Astrocyte of the hippocampus (primary cell): ENCODE measurements at regions not wholly inside any gene's neighbourhood (a gene's known extent, or its start where the extent isn't known, plus 50 kb on each side); places are given as distances from the start of the nearest gene placed in this dataset.

ENCODE experiments used
- DNase-seq: peaks from one replicate; pipeline ENCODE4 v3.0.0; 2011; ENCODE audit warnings: low read depth, low spot score

- DNase-seq: no peak
Measured at GRCh38 chr9:79889369-79889768, 317.6 kb downstream of the TLE4 start.

- no peak for DNase-seq
Measured at GRCh38 chr9:79885093-79885857, 313.5 kb downstream of the TLE4 start.

- no peak for DNase-seq
Measured at GRCh38 chr9:79884546-79884945, 312.8 kb downstream of the TLE4 start.

GRCh38 chr9:79883073-79883645 lies 311.4 kb downstream of the TLE4 start:
- no peak for DNase-seq

GRCh38 chr9:79880626-79881025 lies 308.9 kb downstream of the TLE4 start:
- no peak for DNase-seq

GRCh38 chr9:79877943-79878602 lies 306.3 kb downstream of the TLE4 start:
- DNase-seq: no peak

- no peak for DNase-seq
Measured at GRCh38 chr9:79868567-79869189, 296.9 kb downstream of the TLE4 start.

GRCh38 chr9:79862921-79863890 lies 291.4 kb downstream of the TLE4 start:
- DNase-seq: no peak

- no peak for DNase-seq
Measured at GRCh38 chr9:79858508-79858907, 286.7 kb downstream of the TLE4 start.

GRCh38 chr9:79857188-79857587 lies 285.4 kb downstream of the TLE4 start:
- no peak for DNase-seq

- no peak for DNase-seq
Measured at GRCh38 chr9:79847074-79847473, 275.3 kb downstream of the TLE4 start.

- DNase-seq: no peak
Measured at GRCh38 chr9:79829566-79830302, 258.0 kb downstream of the TLE4 start.

- DNase-seq: no peak
Measured at GRCh38 chr9:79824265-79824664, 252.5 kb downstream of the TLE4 start.

GRCh38 chr9:79817438-79818004 lies 245.8 kb downstream of the TLE4 start:
- DNase-seq: peak; percentile 42

- no peak for DNase-seq
Measured at GRCh38 chr9:79813258-79813638, 241.5 kb downstream of the TLE4 start.

- DNase-seq: peak; percentile 27
Measured at GRCh38 chr9:79812507-79813257, 240.9 kb downstream of the TLE4 start.

GRCh38 chr9:79812099-79812498 lies 240.3 kb downstream of the TLE4 start:
- no peak for DNase-seq

GRCh38 chr9:79809931-79810330 lies 238.2 kb downstream of the TLE4 start:
- peak; percentile 83 for DNase-seq

GRCh38 chr9:79809316-79809876 lies 237.6 kb downstream of the TLE4 start:
- no peak for DNase-seq
